ENCODE measurements at regions not wholly inside any gene's neighbourhood (a gene's known extent, or its start where the extent isn't known, plus 50 kb on each side); places are given as distances from the start of the nearest gene placed in this dataset.

GRCh38 chr2:144151851-144152250 is 368.1 kb downstream of the ZEB2 start:
- no peak for DNase-seq

DNA sequence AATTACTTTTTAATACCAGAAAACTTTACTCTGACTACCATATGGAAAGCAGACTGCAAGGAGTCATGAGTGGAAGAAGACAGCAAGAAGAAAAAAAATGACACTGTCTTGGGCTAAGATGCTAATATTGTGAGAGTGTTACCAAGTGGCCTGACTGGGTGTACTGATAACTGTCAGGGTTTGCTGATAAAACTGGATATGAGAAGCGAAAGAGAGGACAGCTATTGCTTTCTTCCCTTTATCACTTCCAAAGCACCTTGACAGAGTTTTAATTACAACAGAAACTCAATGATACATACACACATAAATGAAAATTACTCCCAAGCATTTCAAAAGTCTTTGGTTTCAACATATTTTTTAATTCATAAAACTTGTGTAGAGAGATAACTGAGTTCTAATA is 368.5 kb downstream of the ZEB2 start:
- DNase-seq, result no peak

DNA sequence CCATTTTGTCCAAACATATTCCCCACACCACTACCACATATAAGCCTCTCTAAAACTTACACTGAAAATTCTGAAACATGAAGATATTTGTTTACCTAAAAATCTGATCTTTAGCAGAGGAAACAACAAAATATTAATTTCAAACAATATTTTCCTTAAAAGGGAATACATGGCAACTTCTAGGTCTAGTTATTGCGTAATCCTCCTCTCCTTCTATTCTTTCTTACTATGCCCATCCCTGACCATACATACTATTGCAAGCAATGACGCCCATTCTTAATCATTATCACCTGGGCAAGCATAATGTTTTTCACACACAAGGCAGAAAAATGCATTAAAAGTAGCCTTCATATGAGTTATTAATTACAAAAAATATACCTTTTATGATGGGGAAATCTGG is 372.6 kb downstream of the ZEB2 start:
- DNase-seq, result no peak

DNA sequence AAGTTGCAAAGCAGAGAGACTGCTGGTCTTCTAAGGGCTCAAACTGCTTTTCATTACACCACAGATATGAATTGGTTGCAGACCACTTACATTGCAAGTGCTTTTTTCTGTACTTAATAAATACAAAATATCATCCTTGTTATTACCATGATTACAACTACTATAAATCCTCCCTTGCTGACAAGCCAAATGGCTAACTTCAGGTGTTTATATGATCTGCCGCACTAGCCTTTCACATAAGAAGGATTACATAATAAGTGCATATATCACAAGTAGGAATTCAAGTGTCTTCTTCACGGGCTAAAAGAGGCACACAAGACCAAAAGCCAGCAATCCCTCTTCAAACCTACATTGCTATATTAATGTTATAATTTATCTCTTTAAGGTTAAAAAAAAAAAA is 373.0 kb downstream of the ZEB2 start:
- DNase-seq, result no peak

- DNase-seq, result no peak
Measured at GRCh38 chr2:144146076-144146475, 373.8 kb downstream of the ZEB2 start.

DNA sequence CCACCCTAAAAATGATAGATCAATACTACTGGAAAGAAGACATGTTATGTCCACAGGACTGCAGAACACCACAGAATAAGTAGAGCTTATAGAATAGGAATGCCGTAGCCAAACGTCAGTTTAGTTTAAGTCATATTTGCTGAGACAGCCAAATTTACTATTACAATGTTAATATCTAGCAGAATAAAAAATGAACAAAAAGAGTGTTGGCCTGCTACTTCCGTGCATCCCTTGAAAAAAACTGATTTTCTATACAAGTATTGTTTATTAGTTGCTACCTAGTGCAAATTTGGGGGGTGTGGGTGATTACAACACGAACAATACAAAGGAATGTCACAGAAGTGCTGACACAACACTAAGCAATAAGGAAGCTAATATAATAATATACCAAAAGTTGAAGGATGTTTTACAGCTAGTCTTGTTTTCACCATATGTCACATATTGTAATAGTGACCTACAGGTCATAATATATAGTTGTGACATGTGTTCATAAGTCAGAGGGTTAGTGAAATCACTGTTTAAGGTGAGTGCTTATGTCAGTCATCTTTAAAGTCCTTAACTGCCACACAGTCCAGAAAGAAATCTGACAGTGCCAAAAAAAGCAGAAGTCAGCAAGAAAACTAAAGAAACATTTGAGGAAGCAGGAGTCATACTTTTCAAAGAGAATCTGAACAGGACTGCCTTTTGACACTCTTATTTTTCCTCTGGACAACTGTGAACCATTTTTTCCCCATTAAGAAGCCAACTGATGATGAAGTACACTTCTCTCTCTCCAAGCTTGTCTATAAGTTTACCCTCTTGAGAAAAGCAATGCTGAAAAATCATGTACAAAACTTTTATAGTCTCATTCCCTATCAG is 376.4 kb downstream of the ZEB2 start:
- DNase-seq, result no peak

- no peak for DNase-seq
Measured at GRCh38 chr2:144140891-144141290, 379.0 kb downstream of the ZEB2 start.

DNA sequence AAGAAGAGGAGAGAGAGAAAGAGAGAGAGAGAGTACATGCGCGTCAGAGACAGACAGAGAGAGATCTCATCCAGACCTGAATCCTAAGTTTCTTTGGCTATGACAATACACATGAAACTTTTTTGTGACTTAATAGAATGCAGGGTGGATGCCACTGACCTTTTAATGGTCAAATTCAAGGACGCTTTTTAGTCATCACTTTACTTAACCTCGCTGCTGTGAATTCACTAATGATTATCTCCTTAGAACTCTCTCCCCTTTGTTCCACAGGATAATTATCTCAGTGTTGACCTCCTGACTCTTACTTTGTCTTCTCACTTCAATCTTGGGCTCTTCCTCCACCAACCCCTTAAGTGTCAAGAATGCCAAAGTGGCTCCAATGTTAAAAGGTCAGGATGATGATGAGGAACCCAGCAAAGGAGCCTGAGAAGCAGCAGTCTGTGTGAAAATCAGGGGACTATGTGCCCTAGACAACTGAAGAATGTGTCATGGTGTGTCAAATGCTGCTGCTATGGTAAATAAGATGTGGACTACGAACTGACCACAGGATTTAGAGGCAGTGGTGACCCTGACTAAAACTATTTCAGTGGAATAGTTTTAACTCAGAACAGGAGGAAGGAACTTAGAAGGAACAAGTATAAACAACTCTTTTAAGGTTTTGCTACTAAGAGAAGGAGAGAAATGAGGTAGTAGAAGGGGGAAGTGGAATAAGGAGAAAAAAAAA is 382.1 kb downstream of the ZEB2 start:
- DNase-seq, result no peak

- no peak for DNase-seq
Measured at GRCh38 chr2:144137272-144137671, 382.6 kb downstream of the ZEB2 start.

DNA sequence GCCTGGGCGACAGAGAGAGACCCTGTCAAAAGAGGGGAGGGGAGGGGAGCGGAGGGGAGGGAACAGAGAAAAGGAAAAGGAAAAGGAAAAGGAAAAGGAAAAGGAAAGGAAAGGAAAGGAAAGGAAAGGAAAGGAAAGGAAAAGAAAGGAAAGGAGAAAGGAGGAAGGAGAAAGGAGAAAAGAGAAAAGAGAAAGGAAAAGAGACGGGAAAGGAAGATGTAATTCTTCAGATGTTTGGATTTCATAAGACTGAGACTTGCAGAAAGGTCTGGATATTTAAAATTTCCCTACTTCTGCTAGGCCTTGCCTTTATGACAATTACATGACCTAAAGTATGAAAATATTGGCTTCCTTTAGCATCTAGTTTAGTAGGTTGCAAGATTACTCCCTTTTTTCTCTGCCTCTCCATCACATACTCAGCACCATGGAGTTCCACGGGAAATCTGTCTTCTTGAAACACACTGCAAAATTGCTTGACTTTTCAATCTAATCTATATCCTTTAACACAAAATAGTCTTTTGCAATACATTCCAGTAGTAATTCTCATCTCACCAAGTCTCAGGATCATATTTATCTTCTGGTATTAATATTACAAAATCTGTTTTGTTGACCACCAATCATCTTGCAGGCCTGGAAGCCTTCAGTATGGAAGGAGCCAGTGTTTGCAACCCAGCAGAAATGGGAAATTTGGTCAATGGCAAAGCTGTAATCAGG is 383.5 kb downstream of the ZEB2 start:
- no peak for DNase-seq

DNA sequence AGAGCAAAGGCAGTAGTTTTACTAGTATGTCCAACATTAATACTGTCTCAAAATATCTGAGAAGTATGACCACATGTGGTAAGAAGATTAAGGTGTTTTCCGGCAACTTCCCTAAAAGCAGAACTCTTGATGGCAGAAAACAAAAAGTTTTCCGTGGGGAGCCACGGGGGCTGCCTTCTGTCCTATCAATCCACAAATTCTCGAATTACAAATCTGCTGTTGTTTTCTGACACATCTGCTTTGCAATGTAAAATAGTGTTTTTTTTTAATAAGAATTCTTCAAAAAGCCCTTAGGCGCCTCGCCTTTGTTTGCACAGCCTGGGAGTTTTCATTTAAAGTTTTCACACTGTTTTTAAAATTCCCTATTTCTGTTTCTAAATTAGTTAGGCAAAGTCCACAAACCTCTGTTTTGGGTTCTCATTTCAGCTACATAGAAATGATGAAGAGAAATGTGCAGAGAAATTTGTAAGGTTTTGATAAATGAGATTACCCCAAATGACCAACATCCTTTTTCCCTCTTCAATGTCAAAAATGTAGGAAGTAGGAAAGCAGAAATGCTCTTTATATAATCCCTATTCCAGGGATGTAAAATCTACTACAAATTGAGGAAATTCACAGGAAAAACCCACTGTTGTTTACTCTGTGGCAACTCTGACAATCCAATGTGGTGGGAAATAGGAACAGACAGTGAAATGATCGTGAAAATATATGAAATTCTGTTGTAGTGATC is 385.8 kb downstream of the ZEB2 start:
- no peak for DNase-seq

GRCh38 chr2:144132357-144132756 is 387.6 kb downstream of the ZEB2 start:
- no peak for DNase-seq

DNA sequence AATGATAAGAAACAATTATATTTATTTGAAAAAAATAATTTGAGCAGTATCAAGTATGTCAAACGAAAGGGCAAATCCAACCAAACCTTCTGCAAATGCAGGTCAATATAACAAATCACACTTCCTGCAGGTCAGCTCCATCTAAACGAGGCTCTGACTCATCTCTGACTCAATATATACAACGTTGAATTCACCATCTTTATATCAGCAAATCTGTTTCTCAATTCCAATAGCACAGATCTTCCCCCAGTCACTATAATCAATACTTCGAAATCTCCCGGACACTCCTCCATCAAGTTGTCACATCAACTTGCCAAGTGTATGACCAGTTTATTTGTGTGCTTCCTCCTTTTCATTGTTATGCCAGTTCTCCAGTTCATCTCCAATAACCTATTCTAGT is 388.9 kb downstream of the ZEB2 start:
- DNase-seq, result no peak

DNA sequence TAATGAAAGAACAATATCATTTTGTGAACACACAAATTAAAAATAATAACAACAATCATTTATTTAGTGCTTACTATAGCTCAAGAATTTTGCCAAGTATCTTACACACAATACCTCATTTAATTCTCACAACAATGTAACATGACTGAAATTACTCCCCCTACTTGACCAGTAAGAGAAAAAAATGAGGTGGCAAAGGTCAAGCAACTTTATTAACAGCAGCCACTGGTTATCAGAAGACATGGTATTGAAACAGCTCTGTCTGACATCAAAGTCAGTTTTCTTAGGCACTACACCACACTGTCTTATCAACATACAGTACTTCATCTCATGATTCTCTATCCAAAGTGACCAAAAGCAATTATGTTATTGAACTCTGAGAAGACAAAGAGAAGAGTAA is 389.4 kb downstream of the ZEB2 start:
- DNase-seq, result no peak

GRCh38 chr2:144128130-144128746 is 391.7 kb downstream of the ZEB2 start:
- no peak for DNase-seq

- DNase-seq, result no peak
Measured at GRCh38 chr2:144127693-144128092, 392.2 kb downstream of the ZEB2 start.

DNA sequence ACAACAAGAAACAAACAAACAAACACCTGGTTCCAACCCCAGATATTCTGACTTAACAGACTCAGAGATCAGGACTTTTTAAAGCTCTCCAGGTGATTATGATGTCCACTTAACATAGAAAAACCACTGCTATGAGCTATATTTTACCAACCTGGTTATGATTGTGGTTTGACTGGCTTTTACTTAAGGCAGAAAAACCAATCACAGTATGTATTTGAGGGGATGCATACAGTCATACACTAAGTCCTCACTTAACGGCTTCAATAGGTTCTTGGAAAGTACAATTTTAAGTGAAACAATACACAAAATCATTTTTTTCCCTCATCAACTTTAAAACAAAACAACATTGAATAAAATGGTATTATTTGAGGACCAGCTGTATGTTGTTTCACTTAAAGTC is 393.6 kb downstream of the ZEB2 start:
- DNase-seq, result no peak

GRCh38 chr2:144125751-144126150 is 394.2 kb downstream of the ZEB2 start:
- no peak for DNase-seq

- no peak for DNase-seq
Measured at GRCh38 chr2:144124882-144125281, 395.0 kb downstream of the ZEB2 start.

- no peak for DNase-seq
Measured at GRCh38 chr2:144120487-144120886, 399.4 kb downstream of the ZEB2 start.

- no peak for DNase-seq
Measured at GRCh38 chr2:144117086-144117485, 402.8 kb downstream of the ZEB2 start.

- DNase-seq, result no peak
Measured at GRCh38 chr2:144115739-144116291, 404.1 kb downstream of the ZEB2 start.
